ENCODE measurements at regions not wholly inside any gene's neighbourhood (a gene's known extent, or its start where the extent isn't known, plus 50 kb on each side); places are given as distances from the start of the nearest gene placed in this dataset.

- TF ChIP-seq, protein P1, sequence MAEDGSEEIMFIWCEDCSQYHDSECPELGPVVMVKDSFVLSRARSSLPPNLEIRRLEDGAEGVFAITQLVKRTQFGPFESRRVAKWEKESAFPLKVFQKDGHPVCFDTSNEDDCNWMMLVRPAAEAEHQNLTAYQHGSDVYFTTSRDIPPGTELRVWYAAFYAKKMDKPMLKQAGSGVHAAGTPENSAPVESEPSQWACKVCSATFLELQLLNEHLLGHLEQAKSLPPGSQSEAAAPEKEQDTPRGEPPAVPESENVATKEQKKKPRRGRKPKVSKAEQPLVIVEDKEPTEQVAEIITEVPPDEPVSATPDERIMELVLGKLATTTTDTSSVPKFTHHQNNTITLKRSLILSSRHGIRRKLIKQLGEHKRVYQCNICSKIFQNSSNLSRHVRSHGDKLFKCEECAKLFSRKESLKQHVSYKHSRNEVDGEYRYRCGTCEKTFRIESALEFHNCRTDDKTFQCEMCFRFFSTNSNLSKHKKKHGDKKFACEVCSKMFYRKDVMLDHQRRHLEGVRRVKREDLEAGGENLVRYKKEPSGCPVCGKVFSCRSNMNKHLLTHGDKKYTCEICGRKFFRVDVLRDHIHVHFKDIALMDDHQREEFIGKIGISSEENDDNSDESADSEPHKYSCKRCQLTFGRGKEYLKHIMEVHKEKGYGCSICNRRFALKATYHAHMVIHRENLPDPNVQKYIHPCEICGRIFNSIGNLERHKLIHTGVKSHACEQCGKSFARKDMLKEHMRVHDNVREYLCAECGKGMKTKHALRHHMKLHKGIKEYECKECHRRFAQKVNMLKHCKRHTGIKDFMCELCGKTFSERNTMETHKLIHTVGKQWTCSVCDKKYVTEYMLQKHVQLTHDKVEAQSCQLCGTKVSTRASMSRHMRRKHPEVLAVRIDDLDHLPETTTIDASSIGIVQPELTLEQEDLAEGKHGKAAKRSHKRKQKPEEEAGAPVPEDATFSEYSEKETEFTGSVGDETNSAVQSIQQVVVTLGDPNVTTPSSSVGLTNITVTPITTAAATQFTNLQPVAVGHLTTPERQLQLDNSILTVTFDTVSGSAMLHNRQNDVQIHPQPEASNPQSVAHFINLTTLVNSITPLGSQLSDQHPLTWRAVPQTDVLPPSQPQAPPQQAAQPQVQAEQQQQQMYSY (CRISPR knock-in tag; IDR thresholded peaks at IDR 0.05): no peak
- TF ChIP-seq GABPA (IDR thresholded peaks at IDR 0.05; ENCODE audit: low read depth, low read length): no peak
- no peak for TF ChIP-seq GABPA (CRISPR knock-in tag; IDR thresholded peaks at IDR 0.05; ENCODE audit: low read depth)
- no peak for TF ChIP-seq SIN3A (IDR thresholded peaks at IDR 0.05; ENCODE audit: borderline replicate concordance, low read depth, low read length)
These were observed 64.7 kb upstream of the MTHFD1L start (continued) for GRCh38 chr6:150800674-150801314.

GRCh38 chr6:150806790-150807189 lies 58.7 kb upstream of the MTHFD1L start:
- intact Hi-C loops (cut with micrococcal nuclease; ENCODE audit: unreplicated experiment): no loop called here
- Histone ChIP-seq H3K27ac (ENCODE audit: extremely low read length, insufficient read depth, low read length) (no peak overlapping the region), H3K4me2 (ENCODE audit: low read depth, low read length) (no peak overlapping the region), H4K20me1 (ENCODE audit: insufficient read depth, low read length) (no peaks in the 10 kb centered on the region), H3K9ac (ENCODE audit: insufficient read depth, low read depth, low read length) (no peak overlapping the region), H3K4me3 (replicated peaks in 1 of 3; ENCODE audit: insufficient read depth in 1 of 3, low read depth in 2 of 3, low read length in 3 of 3) (no peak overlapping the region), H3K36me3 (replicated peaks in 1 of 2; ENCODE audit: control insufficient read depth in 1 of 2, insufficient read depth in 2 of 2, low read length in 2 of 2) (no peaks in the 10 kb centered on the region), H3K79me2 (ENCODE audit: insufficient read depth, low read length) (no peaks in the 10 kb centered on the region), H3K9me3 (ENCODE audit: low read length) (no peaks in the 10 kb centered on the region), H3K27me3 (ENCODE audit: control insufficient read depth in 1 of 2, insufficient read depth in 2 of 2, low read length in 2 of 2) (0 out of 5 replicates have a peak, but pooled peaks cover 0 to under 1% of the 10 kb centered on the region in 2 experiments), H2AFZ (ENCODE audit: low read length) (no peak overlapping the region), H3K4me1 (ENCODE audit: insufficient read depth, low read length) (no peaks in the 10 kb centered on the region)
- in situ Hi-C loops (cut with HindIII; ENCODE audit: extremely low pct_ligation_motif_present, low pct_unique_long_range_greater_than_20kb): no loop called here
- WGBS (ENCODE audit: low lambda C conversion rate): 4% methylated on average over 2 of the region's 2 CpGs
- ChIA-PET CTCF (ENCODE audit: low intra/inter-chr PET ratio, low total read pairs) (no interaction called here), POLR2A (no interaction called here)
- ATAC-seq (no peak), DNase-seq (ENCODE audit: low spot score) (no peak), FAIRE-seq (no peak)
- BruUV-seq (replicated peaks): no TSS peak
- TF ChIP-seq RERE (CRISPR knock-in tag; IDR thresholded peaks at IDR 0.05; ENCODE audit: low read depth): no peak
- peak; percentile 21; the same call in 1 of the 2 replicates for TF ChIP-seq ATF7 (IDR thresholded peaks at IDR 0.05)
- no peak for TF ChIP-seq ATF7 (CRISPR knock-in tag; IDR thresholded peaks at IDR 0.05)

Data from HepG2 (cell line).